ENCODE measurements at regions not wholly inside any gene's neighbourhood (a gene's known extent, or its start where the extent isn't known, plus 50 kb on each side); places are given as distances from the start of the nearest gene placed in this dataset.

DNA sequence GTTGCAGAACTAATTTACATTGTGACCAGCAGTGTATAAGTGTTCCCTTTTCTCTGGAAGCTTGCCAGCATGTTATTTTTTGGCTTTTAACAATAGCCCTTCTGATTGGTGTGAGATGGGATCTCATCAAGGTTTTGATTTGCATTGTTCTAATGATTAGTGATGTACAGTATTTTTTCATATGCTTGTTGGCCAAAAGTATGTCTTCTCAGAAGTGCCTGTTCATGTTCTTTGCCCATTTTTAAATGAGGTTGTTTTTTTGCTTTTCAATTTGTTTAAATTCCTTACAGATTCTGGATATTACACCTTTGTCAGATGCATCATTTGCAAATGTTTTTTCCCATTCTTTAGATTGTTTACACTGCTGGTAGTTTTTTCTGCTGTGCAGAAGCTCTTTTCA is 627.0 kb upstream of the CNTNAP2 start:
- no peaks in the 10 kb centered on the region for H3K79me2 ChIP-seq
- no peak overlapping the region for H3K27ac ChIP-seq
- no peak overlapping the region for H3K4me2 ChIP-seq (ENCODE audit: low read length)
- no peak overlapping the region for H2AFZ ChIP-seq
- TF ChIP-seq, protein P1, sequence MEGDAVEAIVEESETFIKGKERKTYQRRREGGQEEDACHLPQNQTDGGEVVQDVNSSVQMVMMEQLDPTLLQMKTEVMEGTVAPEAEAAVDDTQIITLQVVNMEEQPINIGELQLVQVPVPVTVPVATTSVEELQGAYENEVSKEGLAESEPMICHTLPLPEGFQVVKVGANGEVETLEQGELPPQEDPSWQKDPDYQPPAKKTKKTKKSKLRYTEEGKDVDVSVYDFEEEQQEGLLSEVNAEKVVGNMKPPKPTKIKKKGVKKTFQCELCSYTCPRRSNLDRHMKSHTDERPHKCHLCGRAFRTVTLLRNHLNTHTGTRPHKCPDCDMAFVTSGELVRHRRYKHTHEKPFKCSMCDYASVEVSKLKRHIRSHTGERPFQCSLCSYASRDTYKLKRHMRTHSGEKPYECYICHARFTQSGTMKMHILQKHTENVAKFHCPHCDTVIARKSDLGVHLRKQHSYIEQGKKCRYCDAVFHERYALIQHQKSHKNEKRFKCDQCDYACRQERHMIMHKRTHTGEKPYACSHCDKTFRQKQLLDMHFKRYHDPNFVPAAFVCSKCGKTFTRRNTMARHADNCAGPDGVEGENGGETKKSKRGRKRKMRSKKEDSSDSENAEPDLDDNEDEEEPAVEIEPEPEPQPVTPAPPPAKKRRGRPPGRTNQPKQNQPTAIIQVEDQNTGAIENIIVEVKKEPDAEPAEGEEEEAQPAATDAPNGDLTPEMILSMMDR (IDR thresholded peaks at IDR 0.05): no peak
- H3K36me3 ChIP-seq (ENCODE audit: control insufficient read depth, insufficient read depth, low read length): no peaks in the 10 kb centered on the region
- H3K9ac ChIP-seq: no peak overlapping the region
- no peaks in the 10 kb centered on the region for H3K27me3 ChIP-seq (ENCODE audit: control insufficient read depth, insufficient read depth, low read length)
- no peak overlapping the region for H3K4me3 ChIP-seq (ENCODE audit: low read depth, low read length)
- no peaks in the 10 kb centered on the region for H3K4me1 ChIP-seq
- H3K9me3 ChIP-seq (ENCODE audit: control insufficient read depth, low read length): no peaks in the 10 kb centered on the region

DNA sequence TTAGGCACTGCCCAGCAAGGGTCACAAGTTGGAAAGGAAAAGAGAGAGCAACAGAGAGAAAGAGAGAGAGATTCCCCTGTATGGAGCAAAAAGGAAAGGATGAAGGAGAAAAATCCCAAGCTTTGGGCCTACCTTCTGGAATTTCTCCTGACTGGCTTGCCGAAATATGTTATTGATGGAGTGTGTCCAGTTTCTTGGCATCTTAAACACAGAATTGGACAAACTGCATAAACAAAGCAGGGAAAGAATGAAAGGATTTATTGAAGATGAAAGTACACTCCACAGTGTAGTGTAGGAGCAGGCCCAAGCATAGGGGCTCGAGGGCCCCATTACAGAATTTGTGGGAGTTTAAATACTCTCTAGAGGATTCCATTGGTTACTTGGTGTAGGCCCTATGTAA is 627.8 kb upstream of the CNTNAP2 start:
- H3K9ac ChIP-seq: no peak overlapping the region
- no peak overlapping the region for H3K4me2 ChIP-seq (ENCODE audit: low read length)
- no peaks in the 10 kb centered on the region for H3K27me3 ChIP-seq (ENCODE audit: control insufficient read depth, insufficient read depth, low read length)
- H3K4me3 ChIP-seq (ENCODE audit: low read depth, low read length): no peak overlapping the region
- TF ChIP-seq, protein P1 (IDR thresholded peaks at IDR 0.05): no peak
- no peaks in the 10 kb centered on the region for H3K4me1 ChIP-seq
- no peak overlapping the region for H3K27ac ChIP-seq
- no peaks in the 10 kb centered on the region for H3K9me3 ChIP-seq (ENCODE audit: control insufficient read depth, low read length)
- H2AFZ ChIP-seq: no peak overlapping the region
- H3K36me3 ChIP-seq (ENCODE audit: control insufficient read depth, insufficient read depth, low read length): no peaks in the 10 kb centered on the region
- H3K79me2 ChIP-seq: no peaks in the 10 kb centered on the region

DNA sequence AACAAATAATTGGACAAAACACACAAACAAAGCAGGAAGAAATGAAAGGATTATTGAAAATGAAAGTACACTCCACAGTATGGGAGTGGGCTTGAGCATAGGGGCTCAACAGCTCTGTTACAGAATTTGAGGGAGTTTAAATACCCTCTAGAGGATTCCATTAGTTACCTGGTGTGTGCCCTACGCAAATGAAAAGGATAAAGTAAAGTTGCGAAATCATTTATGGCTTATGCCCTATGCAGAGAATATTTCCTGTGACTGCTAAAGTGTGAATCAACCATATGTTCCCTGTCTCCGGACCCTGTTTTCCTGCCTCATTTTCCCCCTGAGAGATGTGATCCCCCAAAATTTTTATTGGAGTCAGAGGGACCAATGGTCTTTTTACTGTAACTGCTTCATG is 634.6 kb upstream of the CNTNAP2 start:
- H3K9me3 ChIP-seq (ENCODE audit: control insufficient read depth, low read length): no peaks in the 10 kb centered on the region
- no peaks in the 10 kb centered on the region for H3K36me3 ChIP-seq (ENCODE audit: control insufficient read depth, insufficient read depth, low read length)
- H3K4me2 ChIP-seq (ENCODE audit: low read length): no peak overlapping the region
- TF ChIP-seq, protein P1 (IDR thresholded peaks at IDR 0.05): no peak
- no peak overlapping the region for H3K4me3 ChIP-seq (ENCODE audit: low read depth, low read length)
- no peak overlapping the region for H2AFZ ChIP-seq
- no peaks in the 10 kb centered on the region for H3K79me2 ChIP-seq
- no peak overlapping the region for H3K27ac ChIP-seq
- no peak overlapping the region for H3K9ac ChIP-seq
- H3K27me3 ChIP-seq (ENCODE audit: control insufficient read depth, insufficient read depth, low read length): no peaks in the 10 kb centered on the region
- H3K4me1 ChIP-seq: no peaks in the 10 kb centered on the region

DNA sequence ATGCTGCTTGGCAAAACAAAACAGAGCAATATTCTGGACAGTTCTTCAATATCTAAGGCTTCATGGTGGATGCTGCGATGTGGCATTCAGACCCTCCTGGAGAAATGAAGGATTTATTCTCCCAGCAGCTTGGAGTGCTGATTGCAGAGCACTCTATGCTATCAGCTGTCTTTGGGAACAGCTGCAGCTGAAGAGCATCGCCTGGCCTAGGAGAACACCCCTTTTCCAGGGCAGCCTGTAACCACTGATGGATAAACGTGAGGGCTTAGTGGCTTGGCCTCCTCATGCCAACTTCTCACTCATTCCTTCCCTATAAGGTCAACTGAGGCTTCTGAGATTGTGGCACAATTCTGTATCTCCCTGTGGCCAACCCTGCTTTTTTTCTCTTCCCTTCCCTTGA is 638.1 kb upstream of the CNTNAP2 start:
- Histone ChIP-seq H3K27ac (no peak overlapping the region), H3K9ac (no peak overlapping the region), H2AFZ (no peak overlapping the region), H3K4me2 (ENCODE audit: low read length) (no peak overlapping the region), H3K4me3 (ENCODE audit: low read depth, low read length) (no peak overlapping the region), H3K79me2 (no peaks in the 10 kb centered on the region), H3K9me3 (ENCODE audit: control insufficient read depth, low read length) (no peaks in the 10 kb centered on the region), H3K27me3 (ENCODE audit: control insufficient read depth, insufficient read depth, low read length) (no peaks in the 10 kb centered on the region), H3K4me1 (no peaks in the 10 kb centered on the region), H3K36me3 (ENCODE audit: control insufficient read depth, insufficient read depth, low read length) (no peaks in the 10 kb centered on the region)
- TF ChIP-seq, protein P1 (IDR thresholded peaks at IDR 0.05): no peak

DNA sequence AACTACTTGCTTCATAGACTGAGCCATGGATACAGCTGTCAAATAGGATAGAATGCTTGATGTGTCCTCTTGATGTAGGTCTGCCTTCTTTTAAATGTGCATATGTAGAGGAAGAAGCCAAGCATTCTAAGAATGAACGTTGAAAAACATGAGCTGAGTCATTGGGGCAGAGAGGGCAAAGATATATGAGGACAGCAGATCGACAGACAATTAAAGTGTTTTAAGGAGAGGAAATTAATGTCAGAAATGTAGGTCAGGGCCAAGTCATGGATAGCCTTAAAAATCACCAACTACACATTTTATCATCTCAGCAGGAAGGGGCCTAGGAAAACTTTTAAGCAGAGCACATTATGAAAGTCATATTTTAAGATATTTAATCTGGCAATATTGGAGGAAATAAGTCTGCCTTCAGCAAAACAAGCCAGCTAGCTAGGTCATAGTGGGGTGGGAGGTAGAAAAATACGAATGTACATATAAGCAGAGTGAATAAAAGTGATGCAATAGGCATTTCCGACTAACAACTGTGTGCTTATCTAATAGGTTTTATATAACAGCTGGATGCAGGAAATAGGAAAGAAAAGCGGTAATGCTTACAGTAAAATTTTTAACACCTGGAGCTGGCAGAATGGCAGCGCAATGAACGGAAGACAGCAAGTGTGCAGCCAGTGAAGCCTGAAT is 638.3 kb upstream of the TPK1 start:
- Histone ChIP-seq H3K9ac (no peak overlapping the region), H3K4me2 (ENCODE audit: low read length) (no peak overlapping the region)

More for the DNA sequence above, 638.3 kb upstream of the TPK1 start:
- H3K27ac ChIP-seq: no peak overlapping the region
- TF ChIP-seq, protein P1 (IDR thresholded peaks at IDR 0.05): no peak
- H3K79me2 ChIP-seq: no peaks in the 10 kb centered on the region
- no peaks in the 10 kb centered on the region for H3K27me3 ChIP-seq (ENCODE audit: control insufficient read depth, insufficient read depth, low read length)
- no peaks in the 10 kb centered on the region for H3K9me3 ChIP-seq (ENCODE audit: control insufficient read depth, low read length)
- no peaks in the 10 kb centered on the region for H3K4me1 ChIP-seq
- no peaks in the 10 kb centered on the region for H3K36me3 ChIP-seq (ENCODE audit: control insufficient read depth, insufficient read depth, low read length)
- H3K4me3 ChIP-seq (ENCODE audit: low read depth, low read length): no peak overlapping the region
- no peak overlapping the region for H2AFZ ChIP-seq

All from parathyroid adenoma (tissue), 2 donors.